Left colon (tissue), 2 donors: ENCODE measurements at regions not wholly inside any gene's neighbourhood (a gene's known extent, or its start where the extent isn't known, plus 50 kb on each side); places are given as distances from the start of the nearest gene placed in this dataset.

Source experiments
- ATAC-seq: fragments of 200-7000 bp; cut with Tn5 transposase; one replicate; pipeline ENCODE4 v1.9.1; 2020; ENCODE audit warnings: mild to moderate bottlenecking, moderate library complexity
- DNase-seq, 2 donors: peaks; one replicate each; pipeline ENCODE4 v3.0.0-alpha.2; 2020
- intact Hi-C, 2 donors: fragments of 100-400 bp; cut with DNase I in 1 of 2; cut with micrococcal nuclease in 1 of 2; formaldehyde crosslinking; loops; one replicate each; pipeline versions ENCODE4 v1.11.2 to v1.14.0; 2022; cut with DNase I, micrococcal nuclease
- donor health status: DM: no; HTN: no; CAD: no.
- donor health status: DM: yes; HTN: yes; CAD: no.

DNA sequence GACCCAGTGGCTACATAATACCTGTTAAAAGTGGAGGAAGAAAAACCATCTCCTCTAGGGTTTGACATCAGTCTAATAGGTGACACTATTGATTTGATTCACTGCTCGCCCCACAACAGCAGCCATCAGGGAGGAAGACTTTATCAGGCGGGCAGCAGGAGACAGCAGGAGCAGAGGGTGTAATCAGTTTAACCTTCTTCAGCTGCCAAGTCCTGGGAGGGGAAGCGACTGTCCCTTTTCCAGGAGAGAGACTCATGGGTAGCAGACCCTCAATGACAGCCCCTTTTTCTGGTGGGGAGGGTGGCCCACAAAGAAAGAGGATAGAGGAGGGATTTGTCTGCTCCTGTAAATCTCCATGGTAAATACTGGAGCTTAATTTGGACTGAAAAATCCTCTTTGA is 291.8 kb downstream of the HAPSTR1 start:
- intact Hi-C loops = no loop called here
- ATAC-seq = no peak
- DNase-seq = no peak

DNA sequence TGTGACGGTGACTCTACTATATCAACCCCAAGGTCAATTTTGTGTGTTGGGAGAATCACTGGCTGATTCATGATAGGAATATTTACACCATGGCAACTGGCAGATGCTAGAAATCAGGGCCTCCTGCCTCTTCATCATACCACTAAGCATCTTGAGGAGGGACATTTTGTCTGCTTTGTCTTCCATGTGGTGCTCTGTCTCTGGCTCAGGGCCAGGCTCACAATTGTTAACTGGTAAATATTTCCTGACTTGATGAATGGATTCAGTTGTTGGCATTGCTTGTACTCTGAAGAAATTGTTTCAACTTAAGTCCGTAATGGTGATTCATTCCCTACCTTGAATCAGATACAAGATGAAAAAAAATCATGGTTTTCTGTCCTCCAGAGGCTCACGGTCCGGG is 292.7 kb downstream of the HAPSTR1 start:
- DNase-seq (no peak), ATAC-seq (no peak)
- intact Hi-C loops = no loop called here

DNA sequence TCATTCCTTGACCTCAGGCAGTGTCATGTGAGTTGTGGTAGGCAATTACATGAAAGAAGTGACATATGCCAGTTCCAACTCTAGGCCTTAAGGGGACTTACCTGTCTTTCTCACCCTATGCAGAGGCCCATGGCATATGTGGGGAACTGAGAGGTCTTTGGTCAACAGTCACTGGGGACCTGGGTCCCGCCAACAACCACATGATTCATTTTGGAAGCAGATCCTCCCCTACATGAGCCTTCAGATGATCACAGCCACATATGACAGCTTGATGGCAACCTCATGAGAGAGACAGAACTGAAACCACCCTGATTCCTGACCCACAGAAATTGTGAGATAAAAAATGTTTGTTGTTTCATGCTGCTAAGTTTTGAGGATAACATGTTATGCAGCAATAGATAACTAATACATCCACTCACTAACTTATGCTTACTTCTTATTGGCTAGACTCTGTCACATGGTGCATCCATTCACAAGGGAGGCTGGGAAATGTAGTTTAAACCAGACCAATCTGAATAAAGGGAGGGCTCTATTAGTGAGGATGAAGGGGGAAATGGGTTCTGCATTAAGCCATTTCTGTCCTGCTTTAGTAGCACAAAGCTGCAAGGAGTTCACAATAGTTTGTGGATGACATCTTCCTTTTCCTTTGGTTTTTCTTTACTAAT is 298.2 kb downstream of the HAPSTR1 start:
- DNase-seq (no peak), ATAC-seq (no peak)
- intact Hi-C loops = no loop called here

DNA sequence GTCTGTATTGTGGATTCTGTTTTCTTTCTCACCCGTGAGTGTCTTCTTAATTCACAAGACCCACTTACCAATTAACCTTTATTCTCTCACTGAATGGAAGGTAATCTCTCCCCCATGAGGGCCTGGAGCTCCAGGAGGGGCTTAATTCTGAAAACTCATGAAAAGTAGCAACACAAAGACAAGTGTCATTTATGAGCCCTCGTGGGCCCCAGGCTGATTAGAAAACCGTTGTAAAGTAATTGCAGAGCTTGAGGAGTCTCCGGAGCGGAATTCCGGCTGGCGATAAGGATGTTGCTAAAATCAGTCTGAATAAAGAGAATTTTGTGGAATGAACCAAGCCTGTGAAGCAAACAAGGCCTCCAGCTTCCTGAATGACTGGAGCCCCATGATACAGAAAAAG is 301.5 kb downstream of the HAPSTR1 start:
- intact Hi-C loops = no loop called here
- no peak for ATAC-seq
- DNase-seq = no peak

DNA sequence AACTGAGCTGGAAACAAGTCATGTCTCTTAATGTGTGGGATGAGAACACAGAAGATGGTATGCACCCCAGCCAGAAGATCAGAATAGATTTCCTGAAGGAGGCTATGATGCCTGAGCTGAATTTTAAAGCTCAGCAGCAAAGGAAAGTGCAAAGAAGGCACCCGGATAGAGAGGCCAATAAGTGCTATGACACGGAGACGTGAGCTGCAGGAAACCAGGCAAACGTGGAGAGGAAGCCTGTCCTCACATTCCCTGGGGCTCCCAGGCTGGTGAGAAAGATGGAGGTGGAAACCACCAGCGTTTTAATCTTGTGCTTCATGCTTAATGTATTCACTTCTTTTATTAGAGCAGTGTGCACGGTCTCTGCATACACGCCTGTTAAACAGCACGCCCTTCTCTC is 302.1 kb downstream of the HAPSTR1 start:
- intact Hi-C loops = no loop called here
- DNase-seq = no peak
- ATAC-seq = no peak

DNA sequence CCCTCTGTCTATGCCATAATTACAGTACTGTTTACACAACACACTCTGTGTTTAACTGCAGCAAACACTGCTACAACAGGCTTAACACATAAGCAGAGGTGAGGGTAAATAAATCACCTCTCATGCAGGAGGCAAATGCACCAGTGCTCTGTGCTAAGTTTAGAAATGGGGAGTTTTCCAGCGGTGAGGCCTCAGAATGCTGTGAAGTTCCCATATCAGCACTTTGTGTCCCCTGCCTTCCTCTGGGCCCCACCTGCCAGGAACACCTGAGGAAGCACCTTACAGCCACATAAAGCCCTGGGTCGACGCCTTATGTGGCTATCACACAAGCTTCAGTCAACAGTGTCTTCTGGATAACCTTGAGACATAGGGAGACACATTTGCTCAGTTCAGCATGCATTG is 304.5 kb downstream of the HAPSTR1 start:
- peak; percentile 18 to 34 for DNase-seq
- intact Hi-C loops = no loop called here
- peak; percentile 93 for ATAC-seq

DNA sequence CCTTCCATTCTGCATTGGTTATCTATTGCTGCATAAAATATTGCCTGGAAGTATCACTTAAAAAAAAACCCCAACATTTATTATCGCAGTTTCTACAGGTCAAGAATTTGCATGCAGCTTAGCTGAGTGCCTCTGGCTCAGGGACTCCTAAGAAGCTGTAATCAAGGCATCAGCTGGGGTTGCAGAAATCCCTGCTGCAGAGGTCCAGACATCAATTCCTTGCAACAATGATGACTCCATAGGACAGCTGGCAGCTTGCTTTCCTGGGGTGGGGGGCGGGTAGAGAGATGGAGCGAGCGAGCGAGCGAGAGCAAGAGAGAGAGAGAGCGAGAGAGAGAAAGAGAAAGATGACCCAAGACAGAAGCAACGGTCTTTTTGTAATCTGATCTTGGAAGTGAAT is 308.1 kb downstream of the HAPSTR1 start:
- ATAC-seq = no peak
- intact Hi-C loops = no loop called here
- DNase-seq = no peak

DNA sequence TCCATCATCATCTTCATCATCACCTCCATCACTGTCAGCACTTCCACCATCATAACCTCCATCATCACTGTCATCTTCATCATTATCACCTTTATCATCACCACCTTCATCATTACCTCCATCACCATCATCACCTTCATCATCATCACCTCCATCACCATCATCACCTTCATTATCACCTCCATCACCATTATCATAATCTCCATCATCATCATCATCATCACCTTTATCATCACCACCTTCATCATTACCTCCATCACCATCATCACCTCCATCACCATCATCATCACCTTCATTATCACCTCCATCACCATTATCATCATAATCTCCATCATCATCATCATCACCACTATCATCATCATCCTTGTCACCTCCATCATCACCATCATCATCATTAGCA is 309.7 kb downstream of the HAPSTR1 start:
- intact Hi-C loops = no loop called here
- DNase-seq (no peak), ATAC-seq (no peak)

DNA sequence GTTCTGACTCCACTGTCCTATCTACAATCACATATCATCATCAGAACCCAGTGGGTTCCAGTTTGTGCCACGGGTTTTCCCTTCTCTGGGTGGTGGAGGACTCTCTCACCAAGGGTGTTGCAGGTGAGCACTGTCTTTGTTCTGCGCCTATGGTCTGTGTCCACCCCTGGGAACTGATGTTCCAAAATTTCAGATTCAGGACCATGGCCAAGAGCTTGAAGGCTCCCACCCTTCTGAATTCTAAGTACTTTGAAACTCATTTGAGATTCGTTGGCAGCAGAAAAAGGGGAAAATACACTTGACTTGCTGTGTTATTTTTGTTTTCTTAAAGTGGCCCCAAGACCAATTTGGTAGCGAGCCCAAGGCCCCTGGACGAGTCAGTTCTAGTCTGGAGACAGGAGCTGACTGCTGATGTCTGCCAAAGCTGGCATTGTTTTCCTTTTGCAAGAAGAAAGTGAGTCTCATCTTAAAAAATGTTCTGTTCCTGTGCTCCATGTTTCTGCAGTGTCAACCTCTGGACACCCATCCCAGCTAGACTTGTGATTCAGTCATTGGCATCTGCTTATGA is 310.9 kb downstream of the HAPSTR1 start:
- intact Hi-C loops = no loop called here
- DNase-seq = no peak
- no peak for ATAC-seq

DNA sequence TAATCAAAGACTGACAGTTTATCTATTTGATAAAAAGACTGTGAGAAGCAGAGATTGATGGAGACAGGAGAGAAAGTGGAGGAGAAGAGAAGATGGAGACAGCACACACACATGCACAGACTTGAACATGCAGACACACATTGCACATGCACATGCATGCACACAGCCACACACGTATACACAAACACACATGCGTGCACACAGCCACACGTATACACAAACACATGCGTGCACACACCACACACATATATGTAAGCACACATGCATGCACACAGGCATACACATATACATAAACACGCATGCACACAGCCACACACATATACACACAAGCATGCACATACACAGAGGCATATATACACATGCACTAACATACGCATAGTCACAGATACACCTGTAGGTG is 313.4 kb downstream of the HAPSTR1 start:
- DNase-seq (no peak), ATAC-seq (no peak)
- intact Hi-C loops = no loop called here

DNA sequence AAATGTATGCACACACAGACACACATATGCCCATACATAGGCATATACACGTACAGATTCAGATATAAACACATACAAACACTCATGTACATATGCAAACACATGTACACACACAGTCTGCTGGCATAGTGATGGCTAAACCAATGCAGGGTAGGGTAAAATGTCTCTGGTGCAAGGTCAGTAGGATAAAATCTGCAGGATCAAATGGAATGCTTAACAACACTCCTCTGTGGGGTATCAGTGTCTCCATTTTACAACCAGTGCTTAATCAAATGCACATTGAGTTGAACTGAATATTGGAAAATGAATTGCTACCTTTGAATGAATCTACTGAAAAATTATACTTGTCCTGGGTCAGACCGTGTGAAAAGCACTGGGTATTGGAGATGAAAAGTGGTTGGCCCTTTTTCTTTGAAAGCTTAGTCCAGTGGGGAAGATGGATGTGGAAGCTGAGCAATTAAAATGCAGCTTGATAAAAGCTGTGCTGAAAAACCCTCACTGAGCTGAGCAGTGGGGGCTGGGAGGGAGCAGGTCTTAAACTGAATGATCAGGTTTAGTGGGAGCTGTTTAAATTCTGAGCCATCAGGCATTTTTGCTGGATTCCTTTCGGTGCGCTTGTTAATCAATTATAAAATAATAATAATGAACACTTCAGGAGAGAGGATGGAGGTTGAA is 314.7 kb downstream of the HAPSTR1 start:
- ATAC-seq (no peak), DNase-seq (no peak)
- intact Hi-C loops = no loop called here

DNA sequence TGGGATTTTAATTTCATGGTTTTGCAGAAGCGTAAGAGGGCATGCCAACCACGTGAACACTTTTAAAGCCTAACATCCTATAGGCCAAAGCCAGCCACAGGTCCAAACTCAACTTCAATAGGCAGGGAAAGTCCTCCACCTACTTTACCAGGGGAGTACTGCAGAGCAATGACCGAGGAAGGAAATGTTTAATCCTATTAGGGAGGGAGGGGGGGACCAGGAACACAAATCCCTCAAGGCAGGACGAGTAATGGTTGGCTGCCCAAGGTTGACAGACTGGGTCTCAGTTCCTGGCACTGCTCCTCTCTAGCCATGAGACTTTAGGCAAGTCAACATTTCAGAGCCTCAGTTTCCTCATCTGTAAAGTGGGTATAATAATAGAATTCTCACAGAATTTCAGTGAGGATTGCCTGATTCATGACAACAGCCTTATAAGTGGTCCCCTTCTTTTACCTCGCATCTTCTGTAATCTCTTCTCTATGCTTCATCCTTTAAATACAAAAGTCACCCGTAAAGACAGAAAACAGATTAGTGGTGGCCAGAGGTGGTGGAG is 315.8 kb downstream of the HAPSTR1 start:
- ATAC-seq = no peak
- DNase-seq = no peak

DNA sequence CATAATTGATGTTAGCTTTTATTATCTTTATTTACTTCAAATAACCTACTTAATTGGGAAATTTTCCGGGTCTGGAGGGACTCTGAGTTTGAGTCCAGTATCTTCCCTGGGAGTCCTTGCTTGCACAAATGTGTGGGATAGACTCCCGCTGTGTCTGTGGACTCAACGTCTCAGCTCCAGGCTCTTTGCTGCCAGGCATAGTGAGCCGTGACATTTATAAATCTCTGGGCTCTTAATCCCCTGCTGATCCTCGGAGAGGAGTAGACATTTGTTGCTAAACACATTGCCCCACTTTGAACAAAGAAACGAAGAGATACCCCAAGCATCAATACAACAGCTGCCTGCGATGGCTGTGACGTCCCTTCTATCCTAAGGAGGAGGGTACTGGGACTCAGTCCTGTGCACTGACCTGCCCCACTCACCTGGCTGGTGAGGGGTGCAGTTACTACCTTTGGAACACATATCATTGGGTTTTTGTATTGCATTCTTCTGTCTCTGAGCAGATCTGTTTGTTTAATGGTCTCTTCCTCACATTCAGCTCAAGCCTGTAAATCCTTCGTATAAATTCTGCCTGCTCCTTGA is 316.9 kb downstream of the HAPSTR1 start:
- DNase-seq = no peak
- no peak for ATAC-seq
- intact Hi-C loops = no loop called here

More for the DNA sequence above, 315.8 kb downstream of the HAPSTR1 start:
- intact Hi-C loops = no loop called here

DNA sequence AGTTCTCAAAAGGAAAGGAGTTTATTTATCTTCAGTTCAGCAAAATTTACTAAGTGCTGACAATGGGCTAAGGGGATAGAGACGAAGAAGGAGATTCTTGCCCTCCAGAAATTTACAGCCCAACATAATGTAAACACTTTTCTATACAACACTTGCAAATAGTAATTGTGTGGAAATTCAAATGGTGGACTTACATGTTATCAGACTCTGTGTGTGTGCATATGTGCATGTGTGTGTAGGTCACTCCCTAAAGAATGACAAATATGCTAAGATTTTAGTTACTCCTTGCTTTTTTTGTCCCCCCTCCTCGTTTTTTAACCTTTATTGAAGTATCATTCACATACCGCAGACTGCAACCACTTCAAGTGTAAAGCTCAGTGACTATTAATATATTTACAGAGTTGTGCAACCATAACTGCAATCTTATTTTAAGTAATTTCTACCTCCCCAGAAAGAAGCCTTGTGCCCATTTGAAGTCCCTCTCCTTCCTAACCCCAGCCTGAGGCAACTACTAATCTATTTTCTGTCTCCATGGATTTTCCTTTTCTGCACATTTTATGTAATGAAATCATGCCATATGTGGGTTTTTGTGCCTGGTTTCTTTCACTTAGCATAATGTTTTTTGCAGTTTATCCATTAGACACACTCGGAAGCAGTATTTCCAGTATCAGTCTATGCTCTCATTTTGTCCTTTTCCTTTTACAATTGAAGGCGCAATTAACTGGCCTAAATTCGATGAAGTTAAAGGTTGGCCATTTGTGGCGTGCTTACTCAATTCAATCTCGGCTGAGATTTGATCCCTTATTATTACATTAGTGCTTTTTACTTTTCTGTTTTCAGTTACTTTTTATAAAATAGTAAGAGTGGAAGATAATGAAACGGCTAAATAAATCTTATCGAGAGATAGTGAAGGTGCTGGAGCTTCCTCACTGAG is 318.4 kb downstream of the HAPSTR1 start:
- DNase-seq (no peak), ATAC-seq (no peak)
- intact Hi-C loops = no loop called here

DNA sequence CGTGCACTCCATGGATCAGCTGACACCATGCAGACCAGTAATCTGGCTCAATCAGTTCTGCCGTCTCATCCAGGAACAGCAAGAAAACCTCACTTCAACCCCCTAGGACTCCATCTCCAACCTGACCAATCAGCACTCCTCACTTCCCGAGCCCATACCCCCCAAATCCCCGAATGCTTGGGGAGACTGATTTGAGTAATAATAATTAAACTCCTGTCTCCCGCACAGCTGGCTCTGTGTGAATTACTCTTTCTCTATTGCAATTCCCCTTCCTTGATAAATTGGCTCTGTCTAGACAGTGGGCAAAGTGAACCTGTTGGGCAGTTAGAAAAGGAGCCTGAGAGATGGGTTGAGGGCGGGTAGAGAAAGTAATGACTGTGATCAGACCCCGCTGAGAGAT is 320.0 kb downstream of the HAPSTR1 start:
- DNase-seq (no peak), ATAC-seq (no peak)
- intact Hi-C loops = no loop called here

DNA sequence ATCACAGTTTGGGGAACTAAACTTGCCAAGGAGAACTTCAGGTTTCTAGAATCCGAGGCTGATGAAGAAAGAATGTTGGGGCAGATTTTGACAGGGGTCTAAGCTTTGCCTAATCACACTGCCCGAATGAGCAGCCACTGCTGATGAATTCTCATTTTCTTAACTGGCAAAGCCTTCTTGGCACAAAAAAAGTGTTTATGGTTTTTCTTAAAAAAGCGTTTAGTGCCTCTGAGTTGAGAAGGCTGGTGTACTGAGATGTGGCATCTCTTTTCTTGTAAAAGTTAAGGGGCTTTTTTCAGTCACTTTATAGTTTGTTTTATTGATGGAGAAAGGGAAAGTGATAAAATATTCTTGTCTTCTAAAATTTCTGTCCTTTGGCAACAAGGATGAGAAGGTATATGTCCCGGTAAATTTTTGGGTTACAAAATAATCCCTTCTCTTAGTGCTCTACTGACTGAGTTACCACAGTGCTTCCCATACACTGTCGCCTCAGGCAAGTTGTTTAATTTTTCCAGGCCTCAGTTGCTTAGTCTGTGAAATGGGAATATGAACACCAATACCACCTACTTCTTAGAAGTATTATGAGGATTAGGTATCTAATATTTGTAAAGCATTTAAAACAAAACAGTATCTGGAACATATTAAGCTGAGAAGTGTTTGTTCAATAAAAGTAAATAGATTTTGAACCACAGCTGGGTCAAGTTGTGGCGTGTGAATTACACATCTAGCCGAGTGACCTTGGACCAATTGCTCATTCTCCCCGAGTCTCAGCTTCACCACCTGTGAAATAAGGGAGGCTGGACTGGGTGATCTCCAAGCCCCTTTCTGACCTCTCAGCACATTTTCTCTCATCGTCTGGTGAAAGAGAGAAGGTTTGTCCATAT is 320.8 kb downstream of the HAPSTR1 start:
- no peak for DNase-seq
- intact Hi-C loops = no loop called here
- ATAC-seq = no peak

DNA sequence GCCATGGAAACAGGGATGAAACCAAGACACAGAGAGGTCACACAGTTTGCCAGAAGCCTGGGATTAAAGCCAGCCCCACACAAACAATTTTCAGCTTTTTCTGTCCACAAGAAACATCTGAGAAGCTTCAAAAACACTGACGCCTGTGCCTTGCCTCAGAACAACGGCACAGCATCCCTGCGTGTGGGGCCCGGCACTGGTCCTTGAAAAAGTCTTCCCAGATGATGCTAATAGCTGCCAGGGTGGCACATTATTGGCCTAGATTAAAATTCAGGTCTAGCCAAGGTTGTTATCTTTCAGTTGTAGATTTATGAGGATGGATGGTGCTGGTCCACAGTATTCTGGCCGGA is 321.4 kb downstream of the HAPSTR1 start:
- intact Hi-C loops = no loop called here
- ATAC-seq (no peak), DNase-seq (no peak)

DNA sequence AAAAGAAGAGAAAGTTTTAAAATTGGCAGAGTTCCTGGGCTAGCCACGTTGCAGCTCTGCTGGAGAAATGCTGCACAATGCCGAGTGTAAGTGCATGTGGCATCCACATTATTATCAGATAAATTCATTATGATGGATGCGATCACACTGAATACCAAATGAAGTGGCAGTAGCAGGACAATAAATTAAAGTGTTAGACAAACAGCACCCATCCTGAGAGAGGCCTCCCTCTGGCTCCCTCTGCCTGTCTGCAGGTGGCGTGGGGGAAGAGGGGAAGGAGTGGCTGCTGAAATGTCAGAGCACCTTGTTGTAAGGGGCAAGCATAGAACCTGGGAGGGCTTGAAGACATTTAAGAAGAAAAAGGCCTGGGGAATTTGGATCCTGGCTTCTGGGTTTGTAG is 324.1 kb downstream of the HAPSTR1 start:
- intact Hi-C loops = no loop called here
- DNase-seq (no peak), ATAC-seq (no peak)
